ENCODE measurements at regions not wholly inside any gene's neighbourhood (a gene's known extent, or its start where the extent isn't known, plus 50 kb on each side); places are given as distances from the start of the nearest gene placed in this dataset.

DNA sequence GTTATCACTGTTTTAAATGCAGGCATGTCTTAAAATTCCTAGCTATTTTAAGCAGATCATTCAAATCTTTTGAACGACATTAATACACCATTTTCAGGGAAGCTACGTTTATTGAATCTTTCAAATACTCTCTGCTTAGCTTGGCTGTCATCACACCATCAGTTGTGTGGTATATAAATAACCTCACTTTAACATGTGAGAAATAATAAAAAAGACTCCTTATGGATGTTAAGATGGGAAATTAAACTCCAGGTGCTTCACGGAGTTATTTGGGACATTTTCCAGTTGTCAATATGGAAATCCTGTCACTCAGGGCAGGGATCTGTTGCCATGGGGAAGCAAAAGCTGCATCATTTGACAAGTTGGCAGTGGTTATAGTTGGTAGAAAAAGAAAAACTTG, 649.2 kb upstream of the CDH2 start:
- H3K9me3 Mint-ChIP-seq: peaks cover 0 to 27% (median 9%) of the 10 kb centered on the region in 11 donors
- intact Hi-C loops (cut with micrococcal nuclease): no loop called here
- ATAC-seq (no peak), DNase-seq (no peak)
- H3K4me1 Mint-ChIP-seq: no peaks in the 10 kb centered on the region
- H3K27me3 Mint-ChIP-seq: no peaks in the 10 kb centered on the region
- ChIA-PET CTCF (no interaction called here), POLR2A (no interaction called here)
- no peaks in the 10 kb centered on the region for H3K36me3 Mint-ChIP-seq
- H3K27me3 ChIP-seq (ENCODE audit: control insufficient read depth in 2 of 2, insufficient read depth in 2 of 2, low read length in 2 of 2): no peaks in the 10 kb centered on the region
- no peaks in the 10 kb centered on the region for H3K4me1 ChIP-seq (ENCODE audit: control insufficient read depth in 2 of 2, insufficient read depth in 2 of 2, low read length in 2 of 2)
- no peak overlapping the region for H3K4me3 ChIP-seq (ENCODE audit: low read length)
- no peak overlapping the region for H3K27ac ChIP-seq (ENCODE audit: low read depth, low read length)
- H3K4me3 Mint-ChIP-seq: no peak overlapping the region
- no peaks in the 10 kb centered on the region for H3K36me3 ChIP-seq (ENCODE audit: control insufficient read depth in 2 of 3, insufficient read depth in 3 of 3, low read length in 3 of 3)
- no peak overlapping the region for H3K27ac Mint-ChIP-seq
- no peaks in the 10 kb centered on the region for H3K9me3 ChIP-seq (ENCODE audit: control insufficient read depth in 2 of 3, low read length in 3 of 3)

DNA sequence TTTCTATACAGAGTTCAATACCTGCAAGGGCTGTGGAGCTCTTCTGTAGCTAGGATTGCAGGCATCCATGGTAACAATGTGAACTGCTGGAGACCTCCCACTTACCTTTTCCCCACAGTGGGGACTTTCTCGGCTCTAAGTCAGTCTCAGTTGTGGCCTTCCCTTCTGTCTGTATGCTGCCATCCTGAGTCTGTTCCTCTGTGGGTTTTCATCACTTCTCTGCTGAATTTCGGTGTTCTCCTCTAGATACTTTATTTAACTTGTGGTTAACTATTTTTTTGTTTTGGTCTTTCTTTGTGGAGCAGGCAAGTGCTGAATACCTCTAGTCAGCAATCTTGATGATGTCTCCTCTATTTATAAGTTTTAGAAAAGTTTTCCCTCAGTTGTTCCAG, 647.2 kb upstream of the CDH2 start:
- POLR2A ChIA-PET: no interaction called here
- Mint-ChIP-seq H3K4me3 (no peak overlapping the region), H3K27ac (no peak overlapping the region), H3K36me3 (no peaks in the 10 kb centered on the region), H3K9me3 (peaks cover 0 to 29% (median 8%) of the 10 kb centered on the region in 11 donors), H3K4me1 (no peaks in the 10 kb centered on the region), H3K27me3 (no peaks in the 10 kb centered on the region)
- H3K27me3 ChIP-seq (ENCODE audit: control insufficient read depth in 2 of 2, insufficient read depth in 2 of 2, low read length in 2 of 2): no peaks in the 10 kb centered on the region
- CTCF ChIA-PET: no interaction called here
- intact Hi-C loops (cut with micrococcal nuclease): no loop called here
- no peak overlapping the region for H3K4me3 ChIP-seq (ENCODE audit: low read length)
- H3K9me3 ChIP-seq (ENCODE audit: control insufficient read depth in 2 of 3, low read length in 3 of 3): no peaks in the 10 kb centered on the region
- H3K4me1 ChIP-seq (ENCODE audit: control insufficient read depth in 2 of 2, insufficient read depth in 2 of 2, low read length in 2 of 2): no peaks in the 10 kb centered on the region
- H3K27ac ChIP-seq (ENCODE audit: low read depth, low read length): no peak overlapping the region
- ATAC-seq (no peak), DNase-seq (no peak)
- no peaks in the 10 kb centered on the region for H3K36me3 ChIP-seq (ENCODE audit: control insufficient read depth in 2 of 3, insufficient read depth in 3 of 3, low read length in 3 of 3)

- Histone ChIP-seq H3K4me3 (ENCODE audit: low read length) (no peak overlapping the region), H3K4me1 (ENCODE audit: control insufficient read depth in 2 of 2, insufficient read depth in 2 of 2, low read length in 2 of 2) (no peaks in the 10 kb centered on the region), H3K36me3 (ENCODE audit: control insufficient read depth in 2 of 3, insufficient read depth in 3 of 3, low read length in 3 of 3) (no peaks in the 10 kb centered on the region), H3K9me3 (ENCODE audit: control insufficient read depth in 2 of 3, low read length in 3 of 3) (no peaks in the 10 kb centered on the region), H3K27me3 (ENCODE audit: control insufficient read depth in 2 of 2, insufficient read depth in 2 of 2, low read length in 2 of 2) (no peaks in the 10 kb centered on the region), H3K27ac (ENCODE audit: low read depth, low read length) (no peak overlapping the region)
- H3K4me3 Mint-ChIP-seq: no peak overlapping the region
- no peaks in the 10 kb centered on the region for H3K4me1 Mint-ChIP-seq
- no peak overlapping the region for H3K27ac Mint-ChIP-seq
- no peak for ATAC-seq
- no peaks in the 10 kb centered on the region for H3K36me3 Mint-ChIP-seq
- intact Hi-C loops (cut with micrococcal nuclease): no loop called here
- no peaks in the 10 kb centered on the region for H3K27me3 Mint-ChIP-seq
- CTCF ChIA-PET: no interaction called here
- no peak for DNase-seq
- POLR2A ChIA-PET: no interaction called here
- peaks cover 0 to 31% (median 6%) of the 10 kb centered on the region in 11 donors for H3K9me3 Mint-ChIP-seq
Observed at GRCh38 chr18:28823506-28824182, 646.7 kb upstream of the CDH2 start.

GRCh38 chr18:28820353-28820752, 643.4 kb upstream of the CDH2 start:
- no peaks in the 10 kb centered on the region for H3K27me3 Mint-ChIP-seq
- no peaks in the 10 kb centered on the region for H3K4me1 ChIP-seq (ENCODE audit: control insufficient read depth in 2 of 2, insufficient read depth in 2 of 2, low read length in 2 of 2)
- no peaks in the 10 kb centered on the region for H3K27me3 ChIP-seq (ENCODE audit: control insufficient read depth in 2 of 2, insufficient read depth in 2 of 2, low read length in 2 of 2)
- H3K9me3 Mint-ChIP-seq: peaks cover 0 to 34% (median 5%) of the 10 kb centered on the region in 11 donors
- H3K4me3 ChIP-seq (ENCODE audit: low read length): no peak overlapping the region
- POLR2A ChIA-PET: no interaction called here
- no peaks in the 10 kb centered on the region for H3K36me3 Mint-ChIP-seq
- intact Hi-C loops (cut with micrococcal nuclease): no loop called here
- no peak overlapping the region for H3K27ac ChIP-seq (ENCODE audit: low read depth, low read length)
- no peak overlapping the region for H3K27ac Mint-ChIP-seq
- no peaks in the 10 kb centered on the region for H3K9me3 ChIP-seq (ENCODE audit: control insufficient read depth in 2 of 3, low read length in 3 of 3)
- no peaks in the 10 kb centered on the region for H3K4me1 Mint-ChIP-seq
- no peak overlapping the region for H3K4me3 Mint-ChIP-seq
- H3K36me3 ChIP-seq (ENCODE audit: control insufficient read depth in 2 of 3, insufficient read depth in 3 of 3, low read length in 3 of 3): no peaks in the 10 kb centered on the region
- no peak for DNase-seq
- ATAC-seq: no peak
- CTCF ChIA-PET: no interaction called here

DNA sequence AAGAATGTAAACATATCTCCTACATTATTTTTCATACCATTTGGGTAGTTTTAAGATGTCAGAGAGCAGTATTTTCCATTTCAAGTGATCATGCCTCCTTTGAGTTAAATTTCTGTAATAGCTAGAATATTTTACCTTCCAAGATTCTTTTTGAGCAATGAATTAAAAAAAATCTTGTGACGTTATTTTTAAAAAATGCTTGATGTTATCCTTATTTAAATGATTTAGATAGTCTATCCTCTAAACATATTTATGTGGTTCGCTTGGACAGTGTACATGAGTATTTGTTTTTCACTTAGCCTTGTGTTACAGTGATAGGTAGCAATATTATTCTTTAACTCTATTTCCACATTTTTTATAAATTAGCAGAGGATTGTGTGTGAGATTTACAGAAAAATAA, 639.2 kb upstream of the CDH2 start:
- H3K9me3 ChIP-seq (ENCODE audit: control insufficient read depth in 2 of 3, low read length in 3 of 3): no peaks in the 10 kb centered on the region
- intact Hi-C loops (cut with micrococcal nuclease): no loop called here
- no peaks in the 10 kb centered on the region for H3K27me3 ChIP-seq (ENCODE audit: control insufficient read depth in 2 of 2, insufficient read depth in 2 of 2, low read length in 2 of 2)
- no peak overlapping the region for H3K4me3 ChIP-seq (ENCODE audit: low read length)
- ATAC-seq: no peak
- H3K4me1 ChIP-seq (ENCODE audit: control insufficient read depth in 2 of 2, insufficient read depth in 2 of 2, low read length in 2 of 2): no peaks in the 10 kb centered on the region
- Mint-ChIP-seq H3K4me3 (no peak overlapping the region), H3K36me3 (no peaks in the 10 kb centered on the region), H3K27me3 (no peaks in the 10 kb centered on the region), H3K9me3 (peaks cover 0 to 17% (median 3%) of the 10 kb centered on the region in 11 donors), H3K27ac (no peak overlapping the region), H3K4me1 (no peaks in the 10 kb centered on the region)
- H3K36me3 ChIP-seq (ENCODE audit: control insufficient read depth in 2 of 3, insufficient read depth in 3 of 3, low read length in 3 of 3): no peaks in the 10 kb centered on the region
- no peak overlapping the region for H3K27ac ChIP-seq (ENCODE audit: low read depth, low read length)
- DNase-seq: no peak
- ChIA-PET POLR2A (no interaction called here), CTCF (no interaction called here)

DNA sequence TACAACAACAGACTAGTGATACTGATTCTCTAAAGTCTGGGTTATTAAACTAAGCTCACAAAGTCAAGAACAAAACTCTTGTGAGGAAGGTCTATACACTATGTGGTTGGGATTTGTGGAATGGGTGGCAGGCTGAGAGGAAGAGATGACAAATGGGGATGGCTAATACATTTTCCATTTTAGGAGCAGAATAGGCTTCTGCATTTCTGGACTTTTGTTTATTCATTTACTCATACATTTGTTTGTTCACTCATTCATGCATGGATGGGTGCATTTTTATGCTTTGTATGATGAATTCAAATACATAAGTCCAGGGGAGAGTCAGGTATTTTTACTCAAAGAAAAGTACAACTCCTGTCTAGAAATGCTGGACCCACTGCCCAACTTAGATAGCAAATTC, 637.4 kb upstream of the CDH2 start:
- ChIA-PET POLR2A (no interaction called here), CTCF (no interaction called here)
- no peak overlapping the region for H3K4me3 ChIP-seq (ENCODE audit: low read length)
- H3K27ac Mint-ChIP-seq: no peak overlapping the region
- DNase-seq (no peak), ATAC-seq (no peak)
- no peaks in the 10 kb centered on the region for H3K4me1 Mint-ChIP-seq
- intact Hi-C loops (cut with micrococcal nuclease): no loop called here
- no peak overlapping the region for H3K27ac ChIP-seq (ENCODE audit: low read depth, low read length)
- no peak overlapping the region for H3K4me3 Mint-ChIP-seq
- H3K9me3 ChIP-seq (ENCODE audit: control insufficient read depth in 2 of 3, low read length in 3 of 3): peaks cover 0 to 3% (median 0%) of the 10 kb centered on the region in 3 experiments
- H3K27me3 ChIP-seq (ENCODE audit: control insufficient read depth in 2 of 2, insufficient read depth in 2 of 2, low read length in 2 of 2): no peaks in the 10 kb centered on the region
- peaks cover 0 to 17% (median 4%) of the 10 kb centered on the region in 11 donors for H3K9me3 Mint-ChIP-seq
- H3K36me3 ChIP-seq (ENCODE audit: control insufficient read depth in 2 of 3, insufficient read depth in 3 of 3, low read length in 3 of 3): no peaks in the 10 kb centered on the region
- no peaks in the 10 kb centered on the region for H3K4me1 ChIP-seq (ENCODE audit: control insufficient read depth in 2 of 2, insufficient read depth in 2 of 2, low read length in 2 of 2)
- no peaks in the 10 kb centered on the region for H3K36me3 Mint-ChIP-seq
- H3K27me3 Mint-ChIP-seq: no peaks in the 10 kb centered on the region

DNA sequence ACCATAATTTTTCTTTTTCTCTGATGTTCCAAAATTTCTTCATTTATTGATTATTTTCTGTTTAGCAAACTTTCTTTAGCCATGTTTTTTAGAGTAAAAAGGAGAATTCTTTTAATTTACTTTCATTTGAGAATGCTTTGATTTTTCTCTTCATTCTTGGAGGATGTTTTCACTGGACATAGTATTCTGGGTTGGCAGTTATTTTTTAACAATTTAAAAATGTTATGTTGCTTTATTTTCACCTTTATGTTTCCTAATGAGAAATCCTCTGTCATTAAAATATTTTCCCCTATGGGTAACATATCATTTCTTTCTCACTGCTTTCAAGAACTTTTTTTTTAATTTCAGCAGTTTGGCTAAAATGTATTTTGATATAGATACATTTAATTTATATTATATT, 631.4 kb upstream of the CDH2 start:
- no peaks in the 10 kb centered on the region for H3K27me3 Mint-ChIP-seq
- H3K27ac ChIP-seq (ENCODE audit: low read depth, low read length): no peak overlapping the region
- no peak overlapping the region for H3K4me3 ChIP-seq (ENCODE audit: low read length)
- DNase-seq (no peak), ATAC-seq (no peak)
- H3K4me1 ChIP-seq (ENCODE audit: control insufficient read depth in 2 of 2, insufficient read depth in 2 of 2, low read length in 2 of 2): no peaks in the 10 kb centered on the region
- CTCF ChIA-PET: no interaction called here
- intact Hi-C loops (cut with micrococcal nuclease): no loop called here
- H3K9me3 ChIP-seq (ENCODE audit: control insufficient read depth in 2 of 3, low read length in 3 of 3): peaks cover 0 to 6% (median 0%) of the 10 kb centered on the region in 3 experiments
- peaks cover 4 to 29% (median 13%) of the 10 kb centered on the region in 11 donors for H3K9me3 Mint-ChIP-seq
- no peak overlapping the region for H3K4me3 Mint-ChIP-seq
- H3K27me3 ChIP-seq (ENCODE audit: control insufficient read depth in 2 of 2, insufficient read depth in 2 of 2, low read length in 2 of 2): no peaks in the 10 kb centered on the region
- H3K27ac Mint-ChIP-seq: no peak overlapping the region
- POLR2A ChIA-PET: no interaction called here
- peaks cover 0 to 2% (median 0%) of the 10 kb centered on the region in 7 donors for H3K4me1 Mint-ChIP-seq
- no peaks in the 10 kb centered on the region for H3K36me3 Mint-ChIP-seq
- H3K36me3 ChIP-seq (ENCODE audit: control insufficient read depth in 2 of 3, insufficient read depth in 3 of 3, low read length in 3 of 3): no peaks in the 10 kb centered on the region

All from naive thymus-derived CD4-positive, alpha-beta T cell (primary cell).